Activated CD8-positive, alpha-beta T cell treated with anti-CD3 and anti-CD28 coated beads for 36 hours (primary cell): ENCODE measurements at regions not wholly inside any gene's neighbourhood (a gene's known extent, or its start where the extent isn't known, plus 50 kb on each side); places are given as distances from the start of the nearest gene placed in this dataset.

Source experiments
- ATAC-seq: fragments of 200-7000 bp; cut with Tn5 transposase; one replicate; pipeline ENCODE4 v1.10.0; 2021; ENCODE audit warnings: mild to moderate bottlenecking, moderate library complexity
- CTCF ChIA-PET: fragments of 350-600 bp; sonication (Branson Sonifier 250); formaldehyde crosslinking; loops from one replicate; lab custom pipeline; 2021; ENCODE audit warnings: antibody characterized with exemption; lab: Charles Lee
- POLR2A ChIA-PET: fragments of 350-600 bp; sonication (Branson Sonifier 250); formaldehyde crosslinking; loops from one replicate; lab custom pipeline; 2021; ENCODE audit warnings: antibody characterized with exemption; lab: Charles Lee
- DNase-seq: peaks from one replicate; pipeline ENCODE4 v3.0.0-alpha.2; 2020
- H3K27ac Mint-ChIP-seq: one replicate; pipeline ENCODE4 v1.8.0; 2021; ENCODE audit warnings: mild to moderate bottlenecking, mixed read lengths
- H3K27me3 Mint-ChIP-seq: one replicate; pipeline ENCODE4 v1.8.0; 2021; ENCODE audit warnings: mixed read lengths
- H3K36me3 Mint-ChIP-seq: one replicate; pipeline ENCODE4 v1.8.0; 2021; ENCODE audit warnings: low read depth, mixed read lengths
- H3K4me1 Mint-ChIP-seq: one replicate; pipeline ENCODE4 v1.8.0; 2021; ENCODE audit warnings: low read depth, mixed read lengths
- H3K4me3 Mint-ChIP-seq: one replicate; pipeline ENCODE4 v1.8.0; 2021; ENCODE audit warnings: mild to moderate bottlenecking, moderate library complexity, mixed read lengths
- H3K9me3 Mint-ChIP-seq: one replicate; pipeline ENCODE4 v1.8.0; 2021; ENCODE audit warnings: mixed read lengths
- intact Hi-C: fragments of 100-400 bp; cut with micrococcal nuclease; formaldehyde crosslinking; loops from one replicate; pipeline ENCODE4 v1.10.0; 2022
- TF ChIP-seq, protein P1 (sequence below): fragments of 200-600 bp; IDR thresholded peaks from one replicate; pipeline ENCODE4 v1.8.0; 2022; ENCODE audit warnings: antibody characterized with exemption, mild to moderate bottlenecking

DNA sequence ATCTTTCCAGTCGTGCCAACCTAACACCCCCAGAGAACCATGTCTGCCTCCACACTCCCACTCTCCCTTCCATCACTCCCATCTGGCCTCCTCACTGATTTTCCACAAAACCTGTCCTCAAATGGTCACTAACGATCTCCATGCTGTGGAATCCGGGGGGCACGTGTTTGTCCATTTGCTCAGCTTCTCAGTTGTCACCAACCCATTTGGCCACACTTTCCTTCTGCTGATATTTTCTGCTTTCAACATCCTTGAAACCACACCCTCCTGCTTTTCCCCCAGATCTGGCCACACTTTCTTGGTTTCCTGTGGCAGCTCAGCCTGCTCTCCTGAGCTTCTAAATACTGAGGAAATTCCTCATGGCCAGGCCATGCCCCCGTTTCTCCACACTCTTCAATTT is 257.2 kb upstream of the NSMCE3 start:
- CTCF ChIA-PET, result no interaction called here
- H3K27ac Mint-ChIP-seq, result no peak overlapping the region
- H3K9me3 Mint-ChIP-seq, result no peaks in the 10 kb centered on the region

DNA sequence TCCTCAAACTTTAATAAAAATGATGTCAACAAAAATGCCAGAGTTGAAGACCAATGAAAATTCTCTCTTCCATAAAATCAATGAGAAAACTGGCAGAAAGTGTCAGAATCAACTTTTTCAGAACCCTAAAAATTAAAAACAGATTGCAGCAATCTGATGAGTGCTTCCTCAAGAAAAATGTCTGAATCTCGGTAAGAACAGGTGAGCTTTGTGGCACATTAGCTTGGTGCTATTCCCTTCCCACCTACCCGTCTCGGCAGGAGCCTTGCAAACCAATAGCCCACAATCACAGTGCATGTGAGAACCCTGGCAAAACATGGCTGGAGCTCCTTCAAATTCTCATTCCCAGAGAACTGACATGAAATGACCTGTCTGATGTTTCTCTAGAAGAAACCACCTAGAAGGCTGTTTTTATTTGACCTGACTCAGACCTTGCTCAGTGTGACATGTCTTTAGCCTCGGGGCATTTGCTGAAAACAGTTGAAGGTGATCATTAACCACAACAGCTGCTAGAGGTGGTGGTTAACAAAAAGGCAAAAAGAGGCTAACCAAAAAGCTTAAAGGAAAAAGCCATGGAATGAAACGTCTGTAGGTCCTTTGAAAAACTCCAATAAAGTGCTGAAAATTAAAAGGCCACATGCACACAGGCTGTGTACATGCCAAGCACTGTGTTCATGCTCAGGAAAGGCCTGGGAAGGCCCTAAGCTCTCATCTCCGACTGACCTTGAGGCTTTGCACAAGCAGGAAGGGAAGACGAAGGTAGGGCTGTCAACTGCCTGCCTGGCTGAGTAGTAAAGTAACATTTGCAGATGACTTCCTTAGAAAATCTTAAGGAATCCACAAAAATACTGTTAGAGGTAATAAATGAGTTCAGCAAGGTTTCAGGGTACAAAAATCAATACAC is 253.0 kb upstream of the NSMCE3 start:
- H3K4me1 Mint-ChIP-seq, result no peaks in the 10 kb centered on the region
- peaks cover 4% of the 10 kb centered on the region for H3K27me3 Mint-ChIP-seq
- H3K4me3 Mint-ChIP-seq, result no peak overlapping the region
- H3K9me3 Mint-ChIP-seq, result peaks cover 12% of the 10 kb centered on the region
- ATAC-seq (no peak), DNase-seq (no peak)
- ChIA-PET POLR2A (no interaction called here), CTCF (no interaction called here)
- intact Hi-C loops, result no loop called here
- no peak overlapping the region for H3K27ac Mint-ChIP-seq
- TF ChIP-seq, protein P1, sequence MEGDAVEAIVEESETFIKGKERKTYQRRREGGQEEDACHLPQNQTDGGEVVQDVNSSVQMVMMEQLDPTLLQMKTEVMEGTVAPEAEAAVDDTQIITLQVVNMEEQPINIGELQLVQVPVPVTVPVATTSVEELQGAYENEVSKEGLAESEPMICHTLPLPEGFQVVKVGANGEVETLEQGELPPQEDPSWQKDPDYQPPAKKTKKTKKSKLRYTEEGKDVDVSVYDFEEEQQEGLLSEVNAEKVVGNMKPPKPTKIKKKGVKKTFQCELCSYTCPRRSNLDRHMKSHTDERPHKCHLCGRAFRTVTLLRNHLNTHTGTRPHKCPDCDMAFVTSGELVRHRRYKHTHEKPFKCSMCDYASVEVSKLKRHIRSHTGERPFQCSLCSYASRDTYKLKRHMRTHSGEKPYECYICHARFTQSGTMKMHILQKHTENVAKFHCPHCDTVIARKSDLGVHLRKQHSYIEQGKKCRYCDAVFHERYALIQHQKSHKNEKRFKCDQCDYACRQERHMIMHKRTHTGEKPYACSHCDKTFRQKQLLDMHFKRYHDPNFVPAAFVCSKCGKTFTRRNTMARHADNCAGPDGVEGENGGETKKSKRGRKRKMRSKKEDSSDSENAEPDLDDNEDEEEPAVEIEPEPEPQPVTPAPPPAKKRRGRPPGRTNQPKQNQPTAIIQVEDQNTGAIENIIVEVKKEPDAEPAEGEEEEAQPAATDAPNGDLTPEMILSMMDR, result no peak
- H3K36me3 Mint-ChIP-seq, result no peaks in the 10 kb centered on the region

More for the DNA sequence above, 257.2 kb upstream of the NSMCE3 start:
- H3K27me3 Mint-ChIP-seq, result peaks cover 3% of the 10 kb centered on the region
- no peak for DNase-seq
- POLR2A ChIA-PET, result no interaction called here
- intact Hi-C loops, result no loop called here
- no peak for ATAC-seq
- no peak overlapping the region for H3K4me3 Mint-ChIP-seq
- no peaks in the 10 kb centered on the region for H3K36me3 Mint-ChIP-seq
- H3K4me1 Mint-ChIP-seq, result no peaks in the 10 kb centered on the region
- TF ChIP-seq, protein P1, result no peak

DNA sequence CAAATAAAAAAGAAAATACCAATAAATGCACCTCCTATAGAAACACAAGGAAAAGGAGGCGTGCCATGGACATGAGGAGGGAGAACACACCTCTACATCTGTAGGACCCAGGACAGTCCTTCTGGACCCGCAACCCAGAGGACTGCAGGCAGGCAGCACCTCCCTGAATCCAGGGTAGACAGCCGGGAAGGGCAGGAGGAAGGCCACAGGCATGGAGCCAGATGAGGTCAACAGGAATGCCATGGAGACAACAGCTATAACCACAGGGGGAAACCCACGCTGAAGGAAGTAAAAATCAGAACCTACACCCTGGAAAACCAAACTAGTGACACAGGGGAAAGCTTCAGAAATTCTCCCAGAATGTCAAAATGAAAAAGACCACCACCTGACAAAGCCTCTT is 248.8 kb upstream of the NSMCE3 start:
- H3K36me3 Mint-ChIP-seq, result no peaks in the 10 kb centered on the region
- DNase-seq (no peak), ATAC-seq (no peak)
- TF ChIP-seq, protein P1, result no peak
- H3K4me1 Mint-ChIP-seq, result no peaks in the 10 kb centered on the region
- ChIA-PET POLR2A (no interaction called here), CTCF (no interaction called here)
- no peak overlapping the region for H3K27ac Mint-ChIP-seq
- peaks cover 12% of the 10 kb centered on the region for H3K9me3 Mint-ChIP-seq
- no peak overlapping the region for H3K4me3 Mint-ChIP-seq
- intact Hi-C loops, result no loop called here
- H3K27me3 Mint-ChIP-seq, result peaks cover 5% of the 10 kb centered on the region

DNA sequence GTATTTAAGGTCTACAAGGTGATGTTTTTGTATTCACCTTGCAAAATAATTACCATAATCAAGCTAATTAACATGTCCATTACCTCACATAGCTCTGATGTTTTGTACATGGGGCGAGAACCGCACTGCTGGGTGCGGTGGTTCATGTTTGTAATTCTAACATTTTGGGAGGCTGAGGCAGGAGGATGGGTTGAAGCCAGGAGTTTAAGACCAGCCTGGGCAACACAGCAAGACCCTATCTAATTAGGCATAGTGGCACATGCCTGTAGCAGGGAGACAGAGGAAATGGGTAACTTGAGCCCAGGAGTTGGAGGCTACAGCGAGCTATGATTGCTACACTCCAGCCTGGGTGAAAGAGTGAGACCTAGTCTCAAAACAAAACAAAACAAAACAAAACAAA is 248.2 kb upstream of the NSMCE3 start:
- Mint-ChIP-seq H3K4me1 (no peaks in the 10 kb centered on the region), H3K4me3 (no peak overlapping the region), H3K27ac (no peak overlapping the region), H3K27me3 (peaks cover 5% of the 10 kb centered on the region), H3K36me3 (no peaks in the 10 kb centered on the region), H3K9me3 (peaks cover 12% of the 10 kb centered on the region)
- intact Hi-C loops, result no loop called here
- TF ChIP-seq, protein P1, result no peak
- ATAC-seq (no peak), DNase-seq (no peak)
- ChIA-PET CTCF (no interaction called here), POLR2A (no interaction called here)

DNA sequence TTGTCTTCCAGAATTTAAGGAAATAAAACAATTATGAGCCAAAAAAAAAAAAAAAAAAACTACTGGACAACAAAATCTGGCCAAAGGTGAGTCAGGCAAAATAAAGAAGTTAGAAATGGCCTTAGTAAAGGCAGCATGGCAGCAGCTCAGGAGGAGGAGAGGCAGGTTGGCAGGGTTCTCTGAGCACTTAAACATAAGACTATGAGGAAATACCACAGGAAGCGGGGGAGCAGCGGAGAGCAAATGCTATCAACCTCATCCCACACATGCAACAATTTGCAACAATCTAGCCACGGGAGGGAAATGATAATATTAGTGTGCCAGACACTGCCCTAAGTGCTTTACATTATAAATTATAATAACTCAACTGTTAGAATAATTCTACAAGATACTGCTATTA is 247.3 kb upstream of the NSMCE3 start:
- intact Hi-C loops, result no loop called here
- no peak overlapping the region for H3K27ac Mint-ChIP-seq
- H3K27me3 Mint-ChIP-seq, result peaks cover 5% of the 10 kb centered on the region
- ChIA-PET CTCF (no interaction called here), POLR2A (no interaction called here)
- TF ChIP-seq, protein P1, result no peak
- peaks cover 12% of the 10 kb centered on the region for H3K9me3 Mint-ChIP-seq
- no peak for ATAC-seq
- no peak overlapping the region for H3K4me3 Mint-ChIP-seq
- no peak for DNase-seq
- no peaks in the 10 kb centered on the region for H3K36me3 Mint-ChIP-seq
- no peaks in the 10 kb centered on the region for H3K4me1 Mint-ChIP-seq
